HCT116 (cell line): ENCODE measurements at regions not wholly inside any gene's neighbourhood (a gene's known extent, or its start where the extent isn't known, plus 50 kb on each side); places are given as distances from the start of the nearest gene placed in this dataset.

Experiments used
- CTCF ChIP-seq, 3 experiments: fragments of 200-600 bp in 1 of 3; sonication (generic) in 1 of 3; IDR thresholded peaks in 2 of 3; conservative IDR thresholded peaks in 1 of 3; 2 replicates each; pipeline ENCODE4 v1.5.1; 2012 to 2017; ENCODE audit warnings: low read depth in 2 of 3, low read length in 2 of 3, antibody characterized with exemption in 1 of 3, borderline replicate concordance in 1 of 3, control low read depth in 1 of 3, mild to moderate bottlenecking in 1 of 3, mixed read lengths in 1 of 3, mixed run types in 1 of 3, moderate library complexity in 1 of 3; ENCODE audit not compliant: insufficient read depth in 1 of 3
- EZH2phosphoT487 ChIP-seq: fragments of 200-600 bp; IDR thresholded peaks from 2 replicates; pipeline ENCODE4 v1.6.1; 2018; ENCODE audit warnings: antibody characterized with exemption, borderline replicate concordance
- POLR2A ChIP-seq: IDR thresholded peaks from 2 replicates; pipeline ENCODE4 v1.7.0; 2011; ENCODE audit warnings: borderline replicate concordance; ENCODE audit not compliant: insufficient read depth, insufficient read length; ENCODE audit errors: extremely low read depth
- SIN3A ChIP-seq: IDR thresholded peaks from 2 replicates; pipeline ENCODE4 v1.6.1; 2012; ENCODE audit warnings: low read depth

GRCh38 chr1:2966449-2967328 lies 54.6 kb upstream of the ACTRT2 start:
- TF ChIP-seq CTCF (IDR thresholded peaks at IDR 0.05 in 2 of 3, conservative IDR thresholded peaks at IDR 0.05 in 1 of 3; ENCODE audit: borderline replicate concordance in 1 of 3, insufficient read depth in 1 of 3, low read depth in 2 of 3, low read length in 2 of 3) (no peak), POLR2A (no peak), EZH2phosphoT487 (no peak), SIN3A (no peak)
